WTC11 (cell line): ENCODE measurements at regions not wholly inside any gene's neighbourhood (a gene's known extent, or its start where the extent isn't known, plus 50 kb on each side); places are given as distances from the start of the nearest gene placed in this dataset.

ENCODE experiments used
- ATAC-seq: fragments of 200-7000 bp; cut with Tn5 transposase; 2 replicates; pipeline ENCODE4 v1.10.0; 2021; ENCODE audit warnings: mild to moderate bottlenecking, moderate library complexity
- CTCF ChIA-PET: fragments of 300-600 bp; sonication (Branson Sonifier 250); formaldehyde crosslinking; loops from one replicate; lab custom pipeline; 2021; ENCODE audit warnings: antibody characterized with exemption; lab: Charles Lee
- POLR2A ChIA-PET: fragments of 350-600 bp; sonication (Branson Sonifier 250); formaldehyde crosslinking; loops from one replicate; lab custom pipeline; 2021; ENCODE audit warnings: antibody characterized with exemption; lab: Charles Lee
- DNase-seq: peaks from one replicate; pipeline ENCODE4 v3.0.0; 2021; ENCODE audit warnings: low spot score
- H3K27ac Mint-ChIP-seq: 2 replicates; pipeline ENCODE4 v1.8.0; 2021; ENCODE audit warnings: mixed read lengths
- H3K27me3 Mint-ChIP-seq: 2 replicates; pipeline ENCODE4 v1.8.0; 2021; ENCODE audit warnings: low read depth, mild to moderate bottlenecking, moderate library complexity, mixed read lengths
- H3K36me3 Mint-ChIP-seq: 2 replicates; pipeline ENCODE4 v1.8.0; 2021; ENCODE audit warnings: mixed read lengths
- H3K4me1 Mint-ChIP-seq: 2 replicates; pipeline ENCODE4 v1.8.0; 2022; ENCODE audit warnings: mixed read lengths
- H3K4me3 Mint-ChIP-seq: 2 replicates; pipeline ENCODE4 v1.8.0; 2021; ENCODE audit warnings: mild to moderate bottlenecking, moderate library complexity, mixed read lengths
- H3K9me3 Mint-ChIP-seq: 2 replicates; pipeline ENCODE4 v1.8.0; 2021; ENCODE audit warnings: mixed read lengths
- ATF1 ChIP-seq: sonication (generic); formaldehyde crosslinking; IDR thresholded peaks from 2 replicates; pipeline ENCODE4 v1.8.1; 2023; ENCODE audit warnings: mild to moderate bottlenecking, moderate library complexity, missing genetic modification reagents
- ESRRA ChIP-seq: sonication (generic); formaldehyde crosslinking; IDR thresholded peaks from 2 replicates; pipeline ENCODE4 v1.8.1; 2022; ENCODE audit warnings: mild to moderate bottlenecking, missing genetic modification reagents, borderline replicate concordance
- FOXK1 ChIP-seq: sonication (generic); formaldehyde crosslinking; IDR thresholded peaks from 2 replicates; pipeline ENCODE4 v1.8.0; 2022; ENCODE audit warnings: mild to moderate bottlenecking, moderate library complexity, missing genetic modification reagents
- FOXP1 ChIP-seq: sonication (generic); formaldehyde crosslinking; IDR thresholded peaks from 2 replicates; pipeline ENCODE4 v1.8.0; 2022; ENCODE audit warnings: missing genetic modification reagents, mild to moderate bottlenecking, moderate library complexity, borderline replicate concordance
- HMGA2 ChIP-seq: fragments of 250-450 bp; sonication (Bioruptor Pico); IDR thresholded peaks from 2 replicates; pipeline ENCODE4 v1.4.0; 2021; ENCODE audit warnings: mild to moderate bottlenecking, moderate library complexity
- JUN ChIP-seq: sonication (generic); formaldehyde crosslinking; IDR thresholded peaks from 2 replicates; pipeline ENCODE4 v1.8.0; 2023; ENCODE audit warnings: mild to moderate bottlenecking, missing genetic modification reagents
- NFE2L1 ChIP-seq: sonication (generic); formaldehyde crosslinking; IDR thresholded peaks from 2 replicates; pipeline ENCODE4 v1.8.1; 2023; ENCODE audit warnings: missing genetic modification reagents
- NFYB ChIP-seq: sonication (generic); formaldehyde crosslinking; conservative IDR thresholded peaks from 2 replicates; pipeline ENCODE4 v1.8.0; 2022; ENCODE audit warnings: low read depth, missing genetic modification reagents
- NR1H2 ChIP-seq: sonication (generic); formaldehyde crosslinking; IDR thresholded peaks from 2 replicates; pipeline ENCODE4 v1.9.0; 2021; ENCODE audit warnings: mild to moderate bottlenecking, moderate library complexity, missing genetic modification reagents
- SMAD3 ChIP-seq: sonication (generic); formaldehyde crosslinking; IDR thresholded peaks from 2 replicates; pipeline ENCODE4 v1.8.0; 2022; ENCODE audit warnings: missing genetic modification reagents, mild to moderate bottlenecking, borderline replicate concordance
- SOX15 ChIP-seq: fragments of 250-450 bp; sonication (Bioruptor Pico); IDR thresholded peaks from 2 replicates; pipeline ENCODE4 v1.9.0; 2021; ENCODE audit warnings: mild to moderate bottlenecking
- TCF7 ChIP-seq: sonication (generic); formaldehyde crosslinking; IDR thresholded peaks from 2 replicates; pipeline ENCODE4 v1.8.0; 2022; ENCODE audit warnings: mild to moderate bottlenecking, low read depth, missing genetic modification reagents, moderate library complexity
- ZNF232 ChIP-seq: sonication (generic); formaldehyde crosslinking; IDR thresholded peaks from 2 replicates; pipeline ENCODE4 v1.8.0; 2022; ENCODE audit warnings: mild to moderate bottlenecking, missing genetic modification reagents
- ZNF423 ChIP-seq: fragments of 250-450 bp; sonication (Bioruptor Pico); IDR thresholded peaks from 2 replicates; pipeline ENCODE4 v2.1.2; 2022; ENCODE audit warnings: mild to moderate bottlenecking, moderate library complexity
- ZNF671 ChIP-seq: fragments of 250-450 bp; sonication (Bioruptor Pico); IDR thresholded peaks from 2 replicates; pipeline ENCODE4 v1.8.0; 2021; ENCODE audit warnings: mild to moderate bottlenecking
- TF ChIP-seq, protein P1 (sequence below): sonication (generic); formaldehyde crosslinking; IDR thresholded peaks from 2 replicates; pipeline ENCODE4 v1.8.0; 2023; ENCODE audit warnings: missing genetic modification reagents
- TF ChIP-seq, protein P2 (sequence below): fragments of 250-450 bp; sonication (Bioruptor Pico); conservative IDR thresholded peaks from 2 replicates; pipeline ENCODE4 v1.9.0; 2021; ENCODE audit warnings: mild to moderate bottlenecking
- TF ChIP-seq, protein P3 (sequence below): sonication (generic); formaldehyde crosslinking; IDR thresholded peaks from 2 replicates; pipeline ENCODE4 v1.8.1; 2023; ENCODE audit warnings: mild to moderate bottlenecking, missing genetic modification reagents, moderate library complexity
- TF ChIP-seq, protein P4 (sequence below): sonication (generic); formaldehyde crosslinking; IDR thresholded peaks from 2 replicates; pipeline ENCODE4 v1.8.0; 2022; ENCODE audit warnings: mild to moderate bottlenecking, missing genetic modification reagents
- TF ChIP-seq, protein P5 (sequence below): sonication (generic); formaldehyde crosslinking; IDR thresholded peaks from 2 replicates; pipeline ENCODE4 v1.8.1; 2023; ENCODE audit warnings: mild to moderate bottlenecking, missing genetic modification reagents
- TF ChIP-seq, protein P6 (sequence below): sonication (generic); formaldehyde crosslinking; IDR thresholded peaks from 2 replicates; pipeline ENCODE4 v1.8.0; 2022; ENCODE audit warnings: missing genetic modification reagents

DNA sequence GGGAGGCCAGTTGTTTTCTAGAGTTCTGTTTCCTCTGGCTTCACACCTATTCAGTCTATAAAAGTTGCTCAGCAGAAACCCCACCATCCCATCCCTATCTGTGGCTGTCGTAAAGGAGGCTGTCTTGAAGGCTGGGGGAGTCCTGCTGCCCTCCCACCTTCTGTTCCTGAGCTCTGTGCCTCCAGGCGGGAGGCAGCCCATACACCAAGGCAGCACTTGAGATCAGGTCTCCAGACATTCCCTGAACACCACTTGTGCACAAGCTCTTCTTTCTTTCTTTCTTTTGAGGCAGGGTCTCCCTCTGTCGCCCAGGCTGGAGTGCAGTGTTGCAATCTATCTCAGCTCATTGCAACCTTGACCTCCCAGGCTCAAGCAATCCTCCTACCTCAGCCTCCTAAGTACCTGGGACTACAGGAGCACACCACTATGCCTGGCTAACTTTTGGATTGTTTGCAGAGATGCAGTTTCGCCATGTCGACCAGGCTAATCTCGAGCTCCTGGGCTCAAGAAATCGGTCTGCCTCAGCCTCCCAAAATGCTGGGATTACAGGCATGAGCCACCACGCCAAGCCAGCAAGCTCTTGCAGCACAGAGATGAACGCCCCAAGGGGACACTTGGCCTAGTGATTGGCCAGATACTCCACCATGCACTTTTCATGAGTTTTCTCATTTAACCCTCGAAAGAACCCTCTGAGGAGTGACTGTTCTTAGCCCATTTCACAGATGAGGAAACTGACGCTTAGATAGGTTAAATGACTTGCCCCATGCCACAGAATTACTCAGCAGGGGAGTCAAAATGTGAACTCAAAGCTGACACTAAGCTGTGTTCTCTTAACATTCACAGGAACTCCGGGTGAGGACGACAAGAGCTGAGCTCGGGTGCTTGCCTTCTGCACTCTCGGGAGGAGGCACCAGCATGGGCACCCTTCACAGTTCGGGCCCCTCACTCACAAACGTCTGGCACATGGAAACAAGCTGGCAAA is 55.8 kb upstream of the ENPP6 start:
- H3K9me3 Mint-ChIP-seq, result peaks cover 48% of the 10 kb centered on the region
- ChIA-PET POLR2A (no interaction called here), CTCF (interaction anchor here (2.8 kb wide), 1 partner anchor 10 kb away, joined by 14 read pairs; no protein-coding TSS in a partner anchor)
- ATAC-seq (no peak), DNase-seq (no peak)
- no peak overlapping the region for H3K4me3 Mint-ChIP-seq
- TF ChIP-seq, protein P1, sequence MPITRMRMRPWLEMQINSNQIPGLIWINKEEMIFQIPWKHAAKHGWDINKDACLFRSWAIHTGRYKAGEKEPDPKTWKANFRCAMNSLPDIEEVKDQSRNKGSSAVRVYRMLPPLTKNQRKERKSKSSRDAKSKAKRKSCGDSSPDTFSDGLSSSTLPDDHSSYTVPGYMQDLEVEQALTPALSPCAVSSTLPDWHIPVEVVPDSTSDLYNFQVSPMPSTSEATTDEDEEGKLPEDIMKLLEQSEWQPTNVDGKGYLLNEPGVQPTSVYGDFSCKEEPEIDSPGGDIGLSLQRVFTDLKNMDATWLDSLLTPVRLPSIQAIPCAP, result no peak
- no peak for TF ChIP-seq TCF7 (CRISPR knock-in tag)
- TF ChIP-seq, protein P2, sequence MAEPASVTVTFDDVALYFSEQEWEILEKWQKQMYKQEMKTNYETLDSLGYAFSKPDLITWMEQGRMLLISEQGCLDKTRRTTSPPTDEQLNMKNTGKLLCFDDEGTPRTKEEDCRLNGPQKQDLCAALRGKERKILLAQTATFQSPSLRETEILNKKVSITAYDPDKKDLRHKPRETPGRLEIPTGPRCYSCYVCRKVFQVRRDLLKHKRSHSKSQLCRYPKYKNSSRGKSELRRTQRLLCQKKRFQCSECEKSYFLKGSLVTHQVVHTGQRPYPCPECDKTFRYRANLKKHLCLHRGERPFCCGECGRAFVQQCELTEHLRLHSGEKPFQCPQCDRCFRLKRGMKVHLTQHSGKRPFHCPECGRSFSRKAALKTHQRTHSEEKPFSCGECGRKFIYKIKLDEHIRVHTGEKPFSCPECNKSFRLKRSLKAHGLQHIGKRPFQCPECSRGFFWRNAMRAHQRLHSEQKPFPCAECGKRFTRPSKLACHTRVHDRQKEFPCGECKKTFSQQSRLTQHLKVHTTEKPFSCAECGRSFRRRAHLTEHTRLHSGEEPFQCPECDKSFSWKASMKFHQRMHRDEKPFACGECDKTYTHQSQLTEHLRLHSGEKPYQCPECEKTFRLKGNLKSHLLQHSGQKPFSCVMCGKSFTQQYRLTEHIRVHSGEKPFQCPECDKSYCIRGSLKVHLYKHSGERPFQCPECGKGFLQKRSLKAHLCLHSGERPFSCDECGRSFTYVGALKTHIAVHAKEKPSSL (CRISPR knock-in tag), result no peak
- TF ChIP-seq, protein P3, sequence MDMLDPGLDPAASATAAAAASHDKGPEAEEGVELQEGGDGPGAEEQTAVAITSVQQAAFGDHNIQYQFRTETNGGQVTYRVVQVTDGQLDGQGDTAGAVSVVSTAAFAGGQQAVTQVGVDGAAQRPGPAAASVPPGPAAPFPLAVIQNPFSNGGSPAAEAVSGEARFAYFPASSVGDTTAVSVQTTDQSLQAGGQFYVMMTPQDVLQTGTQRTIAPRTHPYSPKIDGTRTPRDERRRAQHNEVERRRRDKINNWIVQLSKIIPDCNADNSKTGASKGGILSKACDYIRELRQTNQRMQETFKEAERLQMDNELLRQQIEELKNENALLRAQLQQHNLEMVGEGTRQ (CRISPR knock-in tag), result no peak
- no peak overlapping the region for H3K27ac Mint-ChIP-seq
- H3K27me3 Mint-ChIP-seq, result no peaks in the 10 kb centered on the region
- peaks cover 34% of the 10 kb centered on the region for H3K36me3 Mint-ChIP-seq
- H3K4me1 Mint-ChIP-seq, result peaks cover 15% of the 10 kb centered on the region

DNA sequence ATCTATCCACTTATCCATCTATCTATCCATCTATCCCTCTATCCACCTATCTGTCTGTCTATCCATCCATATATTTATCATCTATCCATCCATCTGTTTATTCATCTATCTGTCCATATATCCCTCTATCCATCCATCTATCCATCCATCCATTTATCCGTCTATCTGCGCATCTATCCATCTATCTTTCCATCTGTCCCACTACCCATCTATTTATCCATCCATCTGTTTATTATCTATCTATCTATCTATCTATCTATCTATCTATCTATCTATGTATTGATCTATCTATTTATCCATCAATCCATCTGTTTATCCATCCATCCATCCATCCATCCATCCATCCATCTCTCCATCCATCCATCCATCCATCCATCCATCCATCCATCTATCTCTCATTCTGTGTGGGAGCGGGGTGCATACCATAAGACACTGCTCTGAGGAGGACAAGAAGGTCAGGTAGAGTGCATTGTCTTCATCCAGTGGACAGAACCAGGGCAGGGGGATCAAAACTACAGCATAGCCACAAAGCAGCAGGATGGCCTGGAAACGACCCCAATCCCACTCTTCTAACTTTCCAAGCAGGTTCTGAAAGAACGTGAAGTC is 53.2 kb upstream of the ENPP6 start:
- peaks cover 31% of the 10 kb centered on the region for H3K9me3 Mint-ChIP-seq
- H3K4me1 Mint-ChIP-seq, result peaks cover 27% of the 10 kb centered on the region
- no peak overlapping the region for H3K4me3 Mint-ChIP-seq
- ATAC-seq (no peak), DNase-seq (no peak)
- no peak for TF ChIP-seq NFE2L1 (CRISPR knock-in tag)
- TF ChIP-seq JUN, result no peak
- TF ChIP-seq SOX15 (CRISPR knock-in tag), result no peak
- no peak for TF ChIP-seq ZNF671 (CRISPR knock-in tag)
- H3K27me3 Mint-ChIP-seq, result no peaks in the 10 kb centered on the region
- peaks cover 12% of the 10 kb centered on the region for H3K36me3 Mint-ChIP-seq
- CTCF ChIA-PET, result interaction anchor here (1.1 kb wide), 1 partner anchor 8 kb away, joined by 4 read pairs; no protein-coding TSS in a partner anchor
- POLR2A ChIA-PET, result no interaction called here
- H3K27ac Mint-ChIP-seq, result no peak overlapping the region

DNA sequence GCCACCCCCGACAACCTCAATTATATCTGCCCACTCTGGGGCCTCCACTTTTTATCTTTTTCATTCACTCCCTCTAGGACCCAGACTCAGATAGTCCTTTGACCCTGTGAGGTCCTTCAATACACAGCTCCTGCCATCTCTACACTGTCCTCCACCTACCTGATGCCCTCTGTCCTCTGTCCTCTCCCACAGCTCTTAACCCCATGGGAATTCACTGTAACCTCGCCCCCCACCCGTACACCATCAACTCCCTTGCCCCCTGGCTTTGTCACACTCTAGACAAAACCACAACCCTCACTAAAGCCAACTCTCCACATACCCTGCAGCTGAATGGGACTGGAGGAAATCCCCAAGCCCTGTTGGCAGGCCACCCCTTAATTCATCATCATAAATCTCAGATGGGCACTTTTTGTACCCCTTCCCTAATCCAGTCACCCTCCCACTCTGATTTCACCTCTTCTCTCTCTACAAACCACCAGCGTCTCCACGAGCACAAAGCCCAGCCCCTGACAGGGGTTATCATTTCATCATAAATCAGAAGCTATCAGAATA is 52.3 kb upstream of the ENPP6 start:
- CTCF ChIA-PET, result no interaction called here
- Mint-ChIP-seq H3K9me3 (peaks cover 27% of the 10 kb centered on the region), H3K4me1 (peaks cover 33% of the 10 kb centered on the region), H3K4me3 (no peak overlapping the region), H3K27me3 (no peaks in the 10 kb centered on the region), H3K36me3 (peaks cover 10% of the 10 kb centered on the region), H3K27ac (no peak overlapping the region)
- TF ChIP-seq FOXP1 (CRISPR knock-in tag), result no peak
- TF ChIP-seq NR1H2, result no peak
- TF ChIP-seq, protein P4, sequence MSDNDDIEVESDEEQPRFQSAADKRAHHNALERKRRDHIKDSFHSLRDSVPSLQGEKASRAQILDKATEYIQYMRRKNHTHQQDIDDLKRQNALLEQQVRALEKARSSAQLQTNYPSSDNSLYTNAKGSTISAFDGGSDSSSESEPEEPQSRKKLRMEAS (CRISPR knock-in tag), result no peak
- TF ChIP-seq ZNF423 (CRISPR knock-in tag), result no peak
- TF ChIP-seq TCF7 (CRISPR knock-in tag), result no peak
- TF ChIP-seq ZNF232 (CRISPR knock-in tag), result no peak
- TF ChIP-seq ATF1 (CRISPR knock-in tag), result no peak
- no peak for TF ChIP-seq FOXK1
- TF ChIP-seq, protein P5, sequence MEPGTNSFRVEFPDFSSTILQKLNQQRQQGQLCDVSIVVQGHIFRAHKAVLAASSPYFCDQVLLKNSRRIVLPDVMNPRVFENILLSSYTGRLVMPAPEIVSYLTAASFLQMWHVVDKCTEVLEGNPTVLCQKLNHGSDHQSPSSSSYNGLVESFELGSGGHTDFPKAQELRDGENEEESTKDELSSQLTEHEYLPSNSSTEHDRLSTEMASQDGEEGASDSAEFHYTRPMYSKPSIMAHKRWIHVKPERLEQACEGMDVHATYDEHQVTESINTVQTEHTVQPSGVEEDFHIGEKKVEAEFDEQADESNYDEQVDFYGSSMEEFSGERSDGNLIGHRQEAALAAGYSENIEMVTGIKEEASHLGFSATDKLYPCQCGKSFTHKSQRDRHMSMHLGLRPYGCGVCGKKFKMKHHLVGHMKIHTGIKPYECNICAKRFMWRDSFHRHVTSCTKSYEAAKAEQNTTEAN (CRISPR knock-in tag), result no peak
- no peak for TF ChIP-seq NFYB (CRISPR knock-in tag)
- TF ChIP-seq, protein P6, sequence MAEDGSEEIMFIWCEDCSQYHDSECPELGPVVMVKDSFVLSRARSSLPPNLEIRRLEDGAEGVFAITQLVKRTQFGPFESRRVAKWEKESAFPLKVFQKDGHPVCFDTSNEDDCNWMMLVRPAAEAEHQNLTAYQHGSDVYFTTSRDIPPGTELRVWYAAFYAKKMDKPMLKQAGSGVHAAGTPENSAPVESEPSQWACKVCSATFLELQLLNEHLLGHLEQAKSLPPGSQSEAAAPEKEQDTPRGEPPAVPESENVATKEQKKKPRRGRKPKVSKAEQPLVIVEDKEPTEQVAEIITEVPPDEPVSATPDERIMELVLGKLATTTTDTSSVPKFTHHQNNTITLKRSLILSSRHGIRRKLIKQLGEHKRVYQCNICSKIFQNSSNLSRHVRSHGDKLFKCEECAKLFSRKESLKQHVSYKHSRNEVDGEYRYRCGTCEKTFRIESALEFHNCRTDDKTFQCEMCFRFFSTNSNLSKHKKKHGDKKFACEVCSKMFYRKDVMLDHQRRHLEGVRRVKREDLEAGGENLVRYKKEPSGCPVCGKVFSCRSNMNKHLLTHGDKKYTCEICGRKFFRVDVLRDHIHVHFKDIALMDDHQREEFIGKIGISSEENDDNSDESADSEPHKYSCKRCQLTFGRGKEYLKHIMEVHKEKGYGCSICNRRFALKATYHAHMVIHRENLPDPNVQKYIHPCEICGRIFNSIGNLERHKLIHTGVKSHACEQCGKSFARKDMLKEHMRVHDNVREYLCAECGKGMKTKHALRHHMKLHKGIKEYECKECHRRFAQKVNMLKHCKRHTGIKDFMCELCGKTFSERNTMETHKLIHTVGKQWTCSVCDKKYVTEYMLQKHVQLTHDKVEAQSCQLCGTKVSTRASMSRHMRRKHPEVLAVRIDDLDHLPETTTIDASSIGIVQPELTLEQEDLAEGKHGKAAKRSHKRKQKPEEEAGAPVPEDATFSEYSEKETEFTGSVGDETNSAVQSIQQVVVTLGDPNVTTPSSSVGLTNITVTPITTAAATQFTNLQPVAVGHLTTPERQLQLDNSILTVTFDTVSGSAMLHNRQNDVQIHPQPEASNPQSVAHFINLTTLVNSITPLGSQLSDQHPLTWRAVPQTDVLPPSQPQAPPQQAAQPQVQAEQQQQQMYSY (CRISPR knock-in tag), result no peak
- TF ChIP-seq SMAD3, result no peak
- no peak for TF ChIP-seq ESRRA
- no peak for TF ChIP-seq HMGA2 (CRISPR knock-in tag)
- DNase-seq (no peak), ATAC-seq (no peak)
- POLR2A ChIA-PET, result no interaction called here
